OCI-LY3 (cell line): ENCODE measurements at regions not wholly inside any gene's neighbourhood (a gene's known extent, or its start where the extent isn't known, plus 50 kb on each side); places are given as distances from the start of the nearest gene placed in this dataset.
"Not testable (repeated sequence)": the region's sequence is repeated elsewhere in the genome, so short reads cannot be mapped to it uniquely, and the experiment has no call there.

Experiments
- H2AFZ ChIP-seq: fragments of 200-600, 300-600 bp; shearing (Covaris generic); 2 replicates; pipeline ENCODE4 v1.6.0; 2014; ENCODE audit warnings: antibody characterized with exemption, low read depth, low read length
- H3K27ac ChIP-seq: fragments of 200-600, 300-600 bp; sonication (generic); 2 replicates; pipeline ENCODE4 v1.5.1; 2014; ENCODE audit warnings: mild to moderate bottlenecking, low read length, moderate library complexity, mixed read lengths
- H3K27me3 ChIP-seq: fragments of 200-600, 300-600 bp; sonication (generic); 2 replicates; pipeline ENCODE4 v1.6.1; 2014; ENCODE audit warnings: low read depth, low read length, mixed read lengths
- H3K36me3 ChIP-seq: fragments of 200-600, 300-600 bp; sonication (generic); replicated peaks from 2 replicates; pipeline ENCODE3; 2014; ENCODE audit warnings: low read depth, low read length, mixed read lengths
- H3K4me1 ChIP-seq: fragments of 300-600, 200-600 bp; sonication (generic); 2 replicates; pipeline ENCODE4 v1.6.1; 2014; ENCODE audit warnings: low read length, mixed read lengths
- H3K4me2 ChIP-seq: fragments of 200-600, 300-600 bp; sonication (generic); 2 replicates; pipeline ENCODE4 v1.6.1; 2014; ENCODE audit warnings: low read length, mixed read lengths
- H3K4me3 ChIP-seq: fragments of 300-600, 200-600 bp; sonication (generic); 2 replicates; pipeline ENCODE4 v1.5.1; 2014; ENCODE audit warnings: antibody characterized with exemption, mild to moderate bottlenecking, low read length, moderate library complexity
- H3K79me2 ChIP-seq: fragments of 300-600, 200-600 bp; shearing (Covaris generic); 2 replicates; pipeline ENCODE4 v1.6.1; 2014; ENCODE audit warnings: mild to moderate bottlenecking, low read length, mixed read lengths
- H3K9ac ChIP-seq: fragments of 300-600, 200-600 bp; shearing (Covaris generic); 2 replicates; pipeline ENCODE4 v1.6.0; 2014; ENCODE audit warnings: mild to moderate bottlenecking, low read length, moderate library complexity
- H3K9me3 ChIP-seq: fragments of 200-600, 300-600 bp; shearing (Covaris generic); 2 replicates; pipeline ENCODE4 v1.6.1; 2014; ENCODE audit warnings: low read length, mixed read lengths; ENCODE audit not compliant: insufficient read depth
- H4K20me1 ChIP-seq: fragments of 200-600, 300-600 bp; sonication (generic); 2 replicates; pipeline ENCODE4 v1.6.1; 2016; ENCODE audit warnings: low read length, mixed read lengths; ENCODE audit not compliant: insufficient read depth

- not testable (repeated sequence) for H4K20me1 ChIP-seq, H3K9ac ChIP-seq, H3K79me2 ChIP-seq, H3K36me3 ChIP-seq, H3K4me3 ChIP-seq, H2AFZ ChIP-seq, H3K9me3 ChIP-seq, H3K4me1 ChIP-seq, H3K4me2 ChIP-seq, H3K27ac ChIP-seq, H3K27me3 ChIP-seq
Measured at GRCh38 chr14:19052977-19053376, 85.7 kb downstream of the POTEM start.

GRCh38 chr14:19053426-19054050 lies 86.3 kb downstream of the POTEM start:
- not testable (repeated sequence) for H3K4me1 ChIP-seq, H3K4me3 ChIP-seq, H3K79me2 ChIP-seq, H3K27me3 ChIP-seq, H3K9ac ChIP-seq, H3K9me3 ChIP-seq, H2AFZ ChIP-seq, H3K36me3 ChIP-seq, H3K4me2 ChIP-seq, H4K20me1 ChIP-seq, H3K27ac ChIP-seq

- not testable (repeated sequence) for H3K36me3 ChIP-seq, H3K4me1 ChIP-seq, H3K27ac ChIP-seq, H2AFZ ChIP-seq, H3K27me3 ChIP-seq, H3K79me2 ChIP-seq, H4K20me1 ChIP-seq, H3K9ac ChIP-seq, H3K4me3 ChIP-seq, H3K9me3 ChIP-seq, H3K4me2 ChIP-seq
Measured at GRCh38 chr14:19054108-19054721, 87.0 kb downstream of the POTEM start.

GRCh38 chr14:19054934-19055333 lies 87.7 kb downstream of the POTEM start:
- H3K9me3 ChIP-seq, H3K36me3 ChIP-seq, H3K4me3 ChIP-seq, H3K4me1 ChIP-seq, H3K4me2 ChIP-seq, H2AFZ ChIP-seq, H3K27ac ChIP-seq, H3K79me2 ChIP-seq, H3K27me3 ChIP-seq, H4K20me1 ChIP-seq, H3K9ac ChIP-seq: not testable (repeated sequence)

- H3K9me3 ChIP-seq, H4K20me1 ChIP-seq, H3K27me3 ChIP-seq, H3K36me3 ChIP-seq, H3K4me3 ChIP-seq, H3K79me2 ChIP-seq, H3K4me2 ChIP-seq, H3K4me1 ChIP-seq, H3K9ac ChIP-seq, H2AFZ ChIP-seq, H3K27ac ChIP-seq: not testable (repeated sequence)
Measured at GRCh38 chr14:19059066-19059465, 91.8 kb downstream of the POTEM start.

- H3K4me1 ChIP-seq, H3K27ac ChIP-seq, H3K9me3 ChIP-seq, H3K27me3 ChIP-seq, H2AFZ ChIP-seq, H3K36me3 ChIP-seq, H3K4me2 ChIP-seq, H3K9ac ChIP-seq, H3K79me2 ChIP-seq, H3K4me3 ChIP-seq, H4K20me1 ChIP-seq: not testable (repeated sequence)
Measured at GRCh38 chr14:19061689-19062450, 94.6 kb downstream of the POTEM start.

- H3K4me3 ChIP-seq, H3K9ac ChIP-seq, H3K36me3 ChIP-seq, H4K20me1 ChIP-seq, H3K4me1 ChIP-seq, H3K27me3 ChIP-seq, H3K4me2 ChIP-seq, H2AFZ ChIP-seq, H3K27ac ChIP-seq, H3K9me3 ChIP-seq, H3K79me2 ChIP-seq: not testable (repeated sequence)
Measured at GRCh38 chr14:19068957-19069356, 101.7 kb downstream of the POTEM start.

- H3K79me2 ChIP-seq, H3K4me2 ChIP-seq: not testable (repeated sequence)
Measured at GRCh38 chr14:19072518-19072917, 105.3 kb downstream of the POTEM start.

GRCh38 chr14:19088632-19089031 lies 121.4 kb downstream of the POTEM start:
- H3K4me1 ChIP-seq, H3K4me3 ChIP-seq, H4K20me1 ChIP-seq, H3K27ac ChIP-seq, H3K79me2 ChIP-seq, H3K36me3 ChIP-seq, H3K9ac ChIP-seq, H2AFZ ChIP-seq, H3K9me3 ChIP-seq, H3K4me2 ChIP-seq, H3K27me3 ChIP-seq: not testable (repeated sequence)

More at GRCh38 chr14:19072518-19072917, 105.3 kb downstream of the POTEM start:
- not testable (repeated sequence) for H3K9ac ChIP-seq, H3K36me3 ChIP-seq, H3K27me3 ChIP-seq, H2AFZ ChIP-seq, H3K27ac ChIP-seq, H3K4me1 ChIP-seq, H3K9me3 ChIP-seq, H3K4me3 ChIP-seq, H4K20me1 ChIP-seq
